Mesendoderm (in vitro differentiated cells): ENCODE measurements at regions not wholly inside any gene's neighbourhood (a gene's known extent, or its start where the extent isn't known, plus 50 kb on each side); places are given as distances from the start of the nearest gene placed in this dataset.

Experiments used
- DNase-seq: peaks from one replicate; pipeline ENCODE4 v3.0.0; 2013
- H2AK5ac ChIP-seq: 2 replicates; pipeline ENCODE4 v1.6.1; 2013; ENCODE audit warnings: low read length, inconsistent platforms
- H2BK120ac ChIP-seq: 2 replicates; pipeline ENCODE4 v1.6.1; 2013; ENCODE audit warnings: low read depth, mild to moderate bottlenecking, low read length, moderate library complexity, mixed read lengths
- H2BK15ac ChIP-seq: replicated peaks from 2 replicates; pipeline ENCODE4 v1.6.1; 2013; ENCODE audit warnings: low read depth, mild to moderate bottlenecking, moderate library complexity
- H2BK5ac ChIP-seq: 2 replicates; pipeline ENCODE4 v1.6.1; 2013; ENCODE audit warnings: low read length, inconsistent platforms
- H3K18ac ChIP-seq: 2 replicates; pipeline ENCODE4 v1.6.1; 2013; ENCODE audit warnings: mild to moderate bottlenecking, low read length, mixed read lengths
- H3K23ac ChIP-seq: one replicate; pipeline ENCODE4 v1.6.1; 2013; ENCODE audit warnings: low read length
- H3K27ac ChIP-seq: 2 replicates; pipeline ENCODE4 v1.5.1; 2013; ENCODE audit warnings: low read depth, mild to moderate bottlenecking, inconsistent platforms, low read length, moderate library complexity
- H3K27me3 ChIP-seq: 2 replicates; pipeline ENCODE4 v1.6.1; 2013; ENCODE audit warnings: low read length, control low read depth, mild to moderate bottlenecking, inconsistent platforms; ENCODE audit not compliant: insufficient read depth, poor library complexity
- H3K36me3 ChIP-seq: 2 replicates; pipeline ENCODE4 v1.6.1; 2013; ENCODE audit warnings: low read length, inconsistent platforms; ENCODE audit not compliant: control insufficient read depth, insufficient read depth
- H3K4ac ChIP-seq: one replicate; pipeline ENCODE4 v1.6.1; 2013; ENCODE audit warnings: low read depth, mild to moderate bottlenecking, low read length, moderate library complexity
- H3K4me1 ChIP-seq: 2 replicates; pipeline ENCODE4 v1.6.1; 2013; ENCODE audit warnings: low read depth, low read length, inconsistent platforms; ENCODE audit not compliant: control insufficient read depth
- H3K4me2 ChIP-seq: 2 replicates; pipeline ENCODE4 v1.6.1; 2013; ENCODE audit warnings: low read length
- H3K4me3 ChIP-seq: 2 replicates; pipeline ENCODE4 v1.5.1; 2013; ENCODE audit warnings: mild to moderate bottlenecking, low read length
- H3K56ac ChIP-seq: one replicate; pipeline ENCODE4 v1.6.1; 2013; ENCODE audit warnings: low read length
- H3K79me1 ChIP-seq: 2 replicates; pipeline ENCODE4 v1.6.1; 2013; ENCODE audit warnings: low read length, inconsistent platforms
- H3K79me2 ChIP-seq: 2 replicates; pipeline ENCODE4 v1.6.1; 2013; ENCODE audit warnings: mild to moderate bottlenecking, low read length; ENCODE audit not compliant: control insufficient read depth, insufficient read depth
- H3K9ac ChIP-seq: 2 replicates; pipeline ENCODE4 v1.6.1; 2013; ENCODE audit warnings: low read length, inconsistent platforms
- H4K5ac ChIP-seq: one replicate; pipeline ENCODE4 v1.6.1; 2013; ENCODE audit warnings: low read length
- H4K8ac ChIP-seq: one replicate; pipeline ENCODE4 v1.6.1; 2013; ENCODE audit warnings: low read depth, mild to moderate bottlenecking, control low read depth, low read length, moderate library complexity
- WGBS: extraction: QIAGEN DNeasy Blood & Tissue Kit; methylation state at CpG from one replicate; pipeline ENCODE4 v1.1.7; 2013; ENCODE audit warnings: low lambda C conversion rate, missing lambda C conversion rate; ENCODE audit not compliant: insufficient coverage; ENCODE audit errors: extremely low coverage; 5-methylcytosine and 5-hydroxymethylcytosine counted together

DNA sequence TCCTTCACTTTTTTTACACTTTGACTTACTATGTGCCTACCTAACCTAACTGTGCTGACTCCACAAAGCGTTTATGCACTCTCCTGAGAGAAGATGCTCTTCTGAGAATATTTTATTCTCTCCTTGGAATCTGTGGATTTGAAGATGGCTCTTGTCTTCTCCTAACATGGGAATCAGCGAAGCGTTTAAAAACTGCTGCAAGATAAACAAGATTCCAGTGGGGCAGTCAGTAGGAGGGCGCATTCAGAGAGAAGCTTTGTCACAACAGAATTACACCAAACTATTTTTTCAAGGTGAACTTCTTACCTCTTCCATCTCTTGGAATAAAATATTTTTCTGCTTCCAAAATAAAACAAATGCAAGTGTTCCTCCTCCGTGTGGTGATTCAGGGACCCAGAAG is 113.1 kb downstream of the FOXD2 start:
- H3K27me3 ChIP-seq: no peaks in the 10 kb centered on the region
- H3K4me1 ChIP-seq: peaks cover 10% of the 10 kb centered on the region
- H3K36me3 ChIP-seq: no peaks in the 10 kb centered on the region
- H2BK120ac ChIP-seq: no peak overlapping the region
- H3K9ac ChIP-seq: no peak overlapping the region
- no peak overlapping the region for H3K4me2 ChIP-seq
- no peak overlapping the region for H2BK5ac ChIP-seq
- no peak overlapping the region for H3K27ac ChIP-seq
- no peak overlapping the region for H2AK5ac ChIP-seq
- H3K4me3 ChIP-seq: no peak overlapping the region
- H3K23ac ChIP-seq: no peak overlapping the region
- H3K79me2 ChIP-seq: no peaks in the 10 kb centered on the region
- no CpG with 5 or more reads among the region's 5 CpGs for WGBS
- H4K8ac ChIP-seq: no peak overlapping the region
- H2BK15ac ChIP-seq: no peak overlapping the region
- no peak overlapping the region for H3K56ac ChIP-seq
- H4K5ac ChIP-seq: no peak overlapping the region
- no peaks in the 10 kb centered on the region for H3K79me1 ChIP-seq
- H3K18ac ChIP-seq: no peak overlapping the region
- H3K4ac ChIP-seq: no peak overlapping the region
- no peak for DNase-seq

DNA sequence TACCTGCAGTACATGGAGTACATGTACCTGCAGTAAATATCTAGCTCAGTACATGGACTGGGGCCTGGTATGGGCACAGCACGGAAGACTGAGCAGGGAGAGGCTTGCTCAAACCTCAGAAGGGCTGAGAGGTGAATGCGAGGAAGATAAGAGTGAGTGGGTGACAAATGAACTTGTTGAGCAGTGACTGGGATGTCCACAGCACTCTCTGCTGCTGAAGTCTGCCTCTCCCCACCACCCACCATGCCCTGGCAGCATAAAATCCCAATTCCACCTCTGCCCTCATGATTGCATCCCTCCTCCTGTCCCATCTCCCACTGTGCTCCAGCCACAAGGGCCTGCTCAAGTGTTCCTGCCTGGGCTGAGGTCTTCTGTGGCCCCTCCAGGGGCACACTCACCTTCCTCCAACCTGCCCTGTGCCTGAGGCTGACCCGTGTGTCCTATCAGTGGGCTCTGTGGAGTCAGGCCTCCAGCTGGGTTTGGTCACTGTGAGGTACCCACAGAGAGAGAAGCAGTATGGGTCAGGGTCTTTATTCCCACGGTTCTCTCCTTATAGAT is 114.2 kb downstream of the FOXD2 start:
- no peak overlapping the region for H3K56ac ChIP-seq
- no peaks in the 10 kb centered on the region for H3K79me2 ChIP-seq
- H3K18ac ChIP-seq: no peak overlapping the region
- no peak overlapping the region for H4K8ac ChIP-seq
- no peak overlapping the region for H2BK5ac ChIP-seq
- no peaks in the 10 kb centered on the region for H3K79me1 ChIP-seq
- H3K9ac ChIP-seq: no peak overlapping the region
- no peaks in the 10 kb centered on the region for H3K27me3 ChIP-seq
- no peak overlapping the region for H3K23ac ChIP-seq
- peaks cover 10% of the 10 kb centered on the region for H3K4me1 ChIP-seq
- no peak overlapping the region for H3K27ac ChIP-seq
- no CpG with 5 or more reads among the region's 4 CpGs for WGBS
- H3K4me3 ChIP-seq: no peak overlapping the region
- H2AK5ac ChIP-seq: no peak overlapping the region
- no peak overlapping the region for H2BK120ac ChIP-seq
- no peaks in the 10 kb centered on the region for H3K36me3 ChIP-seq
- H4K5ac ChIP-seq: no peak overlapping the region
- DNase-seq: no peak
- H3K4ac ChIP-seq: no peak overlapping the region
- H3K4me2 ChIP-seq: no peak overlapping the region
- no peak overlapping the region for H2BK15ac ChIP-seq

DNA sequence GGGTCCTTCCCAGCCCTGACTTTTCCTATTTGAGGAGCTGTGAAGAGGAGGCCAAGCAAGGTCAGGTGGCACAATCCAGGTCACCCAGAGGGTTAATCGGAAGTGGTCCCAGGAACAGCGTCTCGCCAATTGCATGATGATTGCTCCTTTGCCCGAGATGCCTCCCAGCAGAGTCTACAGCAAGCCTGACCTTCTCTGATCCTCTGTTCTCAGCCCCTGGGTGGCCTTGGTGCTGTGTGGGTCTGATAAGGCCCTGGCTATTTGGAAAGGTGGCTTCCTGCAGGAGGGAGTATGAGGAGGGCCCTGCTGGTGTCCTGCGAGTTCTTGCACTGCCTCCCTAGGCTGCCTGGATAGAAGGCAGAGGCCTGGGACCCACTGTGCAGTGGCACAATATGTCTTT is 116.2 kb downstream of the FOXD2 start:
- no peak overlapping the region for H3K56ac ChIP-seq
- no peak overlapping the region for H3K18ac ChIP-seq

DNA sequence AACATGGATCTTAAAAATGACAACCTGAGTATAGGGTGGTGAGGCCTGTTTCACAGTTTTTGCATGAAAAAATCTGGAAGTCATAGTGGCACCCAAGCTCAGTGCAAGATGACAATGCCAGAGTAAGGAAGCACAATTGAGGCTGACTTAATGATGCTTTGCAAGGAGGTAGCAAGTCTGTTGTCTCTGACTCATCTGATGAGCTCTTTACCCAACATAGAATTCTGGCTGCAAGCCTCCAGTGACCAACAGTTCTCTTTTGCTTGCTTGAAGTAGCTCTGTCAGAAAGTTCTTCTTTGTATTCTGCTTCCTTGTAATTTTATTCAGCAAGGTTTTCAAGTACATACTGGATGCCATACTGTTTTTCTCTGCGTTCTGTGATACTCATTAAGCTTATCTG is 117.1 kb downstream of the FOXD2 start:
- Histone ChIP-seq H3K4me1 (peaks cover 8% of the 10 kb centered on the region), H2BK5ac (no peak overlapping the region), H3K18ac (no peak overlapping the region), H3K4me2 (no peak overlapping the region), H3K23ac (no peak overlapping the region), H4K8ac (no peak overlapping the region), H3K79me2 (no peaks in the 10 kb centered on the region), H2AK5ac (no peak overlapping the region), H2BK120ac (no peak overlapping the region), H3K4ac (no peak overlapping the region), H2BK15ac (no peak overlapping the region), H3K36me3 (no peaks in the 10 kb centered on the region), H3K4me3 (no peak overlapping the region), H3K79me1 (no peaks in the 10 kb centered on the region), H3K27ac (no peak overlapping the region), H4K5ac (no peak overlapping the region), H3K27me3 (no peaks in the 10 kb centered on the region), H3K9ac (no peak overlapping the region), H3K56ac (no peak overlapping the region)
- no peak for DNase-seq
- no CpG with 5 or more reads among the region's 1 CpG for WGBS

More for the DNA sequence above, 116.2 kb downstream of the FOXD2 start:
- Histone ChIP-seq H3K4ac (no peak overlapping the region), H2BK5ac (no peak overlapping the region), H2BK15ac (no peak overlapping the region), H3K9ac (no peak overlapping the region), H2BK120ac (no peak overlapping the region), H3K79me1 (no peaks in the 10 kb centered on the region), H3K4me1 (peaks cover 8% of the 10 kb centered on the region), H3K27me3 (no peaks in the 10 kb centered on the region), H4K8ac (no peak overlapping the region), H2AK5ac (no peak overlapping the region), H3K23ac (no peak overlapping the region), H3K36me3 (no peaks in the 10 kb centered on the region), H3K4me3 (no peak overlapping the region), H4K5ac (no peak overlapping the region), H3K4me2 (no peak overlapping the region), H3K27ac (no peak overlapping the region), H3K79me2 (no peaks in the 10 kb centered on the region)
- no peak for DNase-seq
- no CpG with 5 or more reads among the region's 5 CpGs for WGBS

DNA sequence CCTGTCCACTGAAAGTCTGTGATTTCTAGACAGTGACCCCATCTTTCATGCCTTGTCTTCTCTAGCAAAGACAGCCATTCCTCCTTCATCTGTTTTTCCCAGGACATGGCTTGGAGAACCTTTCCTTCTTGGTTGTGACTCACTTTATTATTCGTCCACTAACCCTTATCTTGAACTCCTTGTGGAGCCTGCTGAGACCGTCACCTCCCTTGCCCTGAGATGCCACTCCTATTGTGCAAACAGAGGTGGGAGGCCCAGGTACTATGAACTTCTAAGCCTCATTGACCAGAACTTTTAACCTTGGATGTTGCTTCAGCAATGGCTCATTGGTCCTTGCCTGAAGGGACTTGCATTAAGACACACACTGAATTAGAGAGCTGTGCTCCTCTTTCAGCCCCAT is 117.5 kb downstream of the FOXD2 start:
- H3K56ac ChIP-seq: no peak overlapping the region
- H3K79me2 ChIP-seq: no peaks in the 10 kb centered on the region
- H3K18ac ChIP-seq: no peak overlapping the region
- no peak overlapping the region for H3K4me2 ChIP-seq
- H3K36me3 ChIP-seq: no peaks in the 10 kb centered on the region
- H3K4me1 ChIP-seq: peaks cover 8% of the 10 kb centered on the region
- H3K4ac ChIP-seq: no peak overlapping the region
- no peak overlapping the region for H2BK15ac ChIP-seq
- no peaks in the 10 kb centered on the region for H3K79me1 ChIP-seq
- H4K8ac ChIP-seq: no peak overlapping the region
- no peak overlapping the region for H2BK120ac ChIP-seq
- no peak for DNase-seq
- H4K5ac ChIP-seq: no peak overlapping the region
- no CpG with 5 or more reads among the region's 2 CpGs for WGBS
- H2AK5ac ChIP-seq: no peak overlapping the region
- no peak overlapping the region for H2BK5ac ChIP-seq
- H3K9ac ChIP-seq: no peak overlapping the region
- no peak overlapping the region for H3K27ac ChIP-seq
- H3K23ac ChIP-seq: no peak overlapping the region
- no peaks in the 10 kb centered on the region for H3K27me3 ChIP-seq
- no peak overlapping the region for H3K4me3 ChIP-seq

DNA sequence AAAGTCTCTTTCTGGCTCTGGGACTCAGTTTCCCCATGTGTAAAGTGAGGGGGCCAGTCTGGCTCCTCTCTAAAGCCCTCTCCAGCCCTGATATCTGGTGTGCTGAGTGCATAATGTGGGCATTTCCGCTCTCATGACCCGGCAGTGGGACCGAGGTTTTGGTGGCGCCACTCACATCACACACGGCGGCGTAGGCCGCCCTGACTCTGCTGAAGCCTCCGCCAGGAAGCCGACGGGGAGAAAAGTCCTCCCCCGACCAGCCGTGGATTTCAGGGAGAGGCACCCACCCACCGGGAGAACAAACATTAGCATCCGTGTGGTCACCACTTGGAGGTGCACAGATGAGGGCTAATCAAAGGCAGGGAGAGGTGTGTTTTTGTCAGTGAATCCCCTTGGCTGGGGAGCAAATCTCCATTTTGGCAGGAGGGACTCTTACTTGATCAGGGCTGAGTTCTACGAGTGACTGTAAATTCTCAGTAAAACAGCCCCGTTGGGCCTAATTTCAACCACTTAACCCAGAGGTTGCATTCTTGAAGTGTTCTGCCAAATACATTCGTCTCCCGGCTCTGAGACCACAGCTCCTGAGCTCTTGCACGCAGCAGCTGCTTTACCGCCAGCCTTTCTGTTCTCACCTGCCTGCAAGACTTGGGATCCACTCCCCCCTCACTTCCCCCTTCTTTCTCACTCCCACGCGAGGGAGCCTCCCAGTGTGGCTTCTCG is 118.2 kb downstream of the FOXD2 start:
- H3K18ac ChIP-seq: no peak overlapping the region
- no peak overlapping the region for H3K23ac ChIP-seq
- no peak overlapping the region for H3K56ac ChIP-seq
- no peaks in the 10 kb centered on the region for H3K79me1 ChIP-seq
- H3K9ac ChIP-seq: no peak overlapping the region
- H3K27me3 ChIP-seq: no peaks in the 10 kb centered on the region
- H3K4me2 ChIP-seq: no peak overlapping the region
- H3K4me3 ChIP-seq: no peak overlapping the region
- H3K36me3 ChIP-seq: no peaks in the 10 kb centered on the region
- H2BK5ac ChIP-seq: no peak overlapping the region
- H3K79me2 ChIP-seq: no peaks in the 10 kb centered on the region
- H3K27ac ChIP-seq: no peak overlapping the region
- peaks cover 8% of the 10 kb centered on the region for H3K4me1 ChIP-seq
- no CpG with 5 or more reads among the region's 24 CpGs for WGBS
- H4K5ac ChIP-seq: no peak overlapping the region
- no peak overlapping the region for H2BK15ac ChIP-seq
- H3K4ac ChIP-seq: no peak overlapping the region
- DNase-seq: no peak
- no peak overlapping the region for H2AK5ac ChIP-seq
- no peak overlapping the region for H4K8ac ChIP-seq
- no peak overlapping the region for H2BK120ac ChIP-seq
